Small intestine (tissue), 7 donors: ENCODE measurements at regions not wholly inside any gene's neighbourhood (a gene's known extent, or its start where the extent isn't known, plus 50 kb on each side); places are given as distances from the start of the nearest gene placed in this dataset.

Experiments
- DNase-seq, 2 donors: peaks; one replicate each; pipeline versions ENCODE4 v3.0.0 to v3.0.0-alpha.2; 2013
- FAIRE-seq: peaks from 2 replicates; lab custom pipeline; 2012; peaks lifted over from hg19 to GRCh38; lab: Jason Lieb, UNC
- H3K27ac ChIP-seq, 3 donors: one replicate each; pipeline ENCODE4 v1.5.1; 2013; ENCODE audit warnings: low read length in 2 of 3, mild to moderate bottlenecking in 2 of 3, control low read depth in 1 of 3, inconsistent platforms in 1 of 3, low read depth in 1 of 3, moderate library complexity in 1 of 3
- H3K27me3 ChIP-seq, 3 donors: one replicate each; pipeline ENCODE4 v1.6.1; 2013; ENCODE audit warnings: low read length in 3 of 3, inconsistent platforms in 1 of 3; ENCODE audit not compliant: control insufficient read depth in 3 of 3, insufficient read depth in 3 of 3
- H3K36me3 ChIP-seq, 3 donors: one replicate each; pipeline ENCODE4 v1.6.1; 2013; ENCODE audit warnings: low read length in 3 of 3, inconsistent platforms in 1 of 3, low read depth in 1 of 3, mild to moderate bottlenecking in 1 of 3, moderate library complexity in 1 of 3; ENCODE audit not compliant: control insufficient read depth in 3 of 3, insufficient read depth in 2 of 3
- H3K4me1 ChIP-seq, 3 donors: one replicate each; pipeline ENCODE4 v1.6.1; 2013; ENCODE audit warnings: low read length in 2 of 3, inconsistent platforms in 1 of 3, low read depth in 1 of 3, mild to moderate bottlenecking in 1 of 3, moderate library complexity in 1 of 3; ENCODE audit not compliant: control insufficient read depth in 3 of 3, insufficient read depth in 2 of 3
- H3K4me3 ChIP-seq, 3 donors: one replicate each; pipeline ENCODE4 v1.5.1; 2013; ENCODE audit warnings: low read length in 3 of 3, control low read depth in 1 of 3, inconsistent platforms in 1 of 3, low read depth in 1 of 3, mild to moderate bottlenecking in 1 of 3, moderate library complexity in 1 of 3
- H3K9me3 ChIP-seq, 2 donors: one replicate each; pipeline ENCODE4 v1.6.1; 2013; ENCODE audit warnings: low read depth in 1 of 2, low read length in 1 of 2; ENCODE audit not compliant: control insufficient read depth in 2 of 2, insufficient read depth in 1 of 2
- WGBS, 3 donors: extraction: QIAGEN DNeasy Blood & Tissue Kit; methylation state at CpG; one replicate each; pipeline ENCODE4 v1.1.7; 2013; 5-methylcytosine and 5-hydroxymethylcytosine counted together
- donor health status: healthy with polysubstance abuse.
- donor health status: control.
- donor health status: control.
- donor health status: Bipolar disorder and iron deficiency.
- donor health status: healthy.

GRCh38 chr2:180743401-180743800 lies 237.0 kb upstream of the UBE2E3 start:
- Histone ChIP-seq H3K9me3 (no peaks in the 10 kb centered on the region), H3K4me3 (no peak overlapping the region), H3K27me3 (no peaks in the 10 kb centered on the region), H3K4me1 (no peaks in the 10 kb centered on the region), H3K27ac (no peak overlapping the region), H3K36me3 (no peaks in the 10 kb centered on the region)
- DNase-seq = no peak
- no peak for FAIRE-seq
- WGBS, 3 donors = 38 to 68% (median 51%) methylated on average over 3 of the region's 3 CpGs

- Histone ChIP-seq H3K36me3 (no peaks in the 10 kb centered on the region), H3K27me3 (no peaks in the 10 kb centered on the region), H3K27ac (no peak overlapping the region), H3K4me3 (no peak overlapping the region), H3K4me1 (no peaks in the 10 kb centered on the region), H3K9me3 (no peaks in the 10 kb centered on the region)
- 25 to 61% (median 59%) methylated on average over 4 of the region's 4 CpGs for WGBS, 3 donors
- DNase-seq (no peak), FAIRE-seq (no peak)
Measured at GRCh38 chr2:180742801-180743200, 237.6 kb upstream of the UBE2E3 start.

- no peaks in the 10 kb centered on the region for H3K36me3 ChIP-seq
- H3K4me1 ChIP-seq = no peaks in the 10 kb centered on the region
- H3K9me3 ChIP-seq = no peaks in the 10 kb centered on the region
- DNase-seq = no peak
- FAIRE-seq = no peak
- 58 to 73% (median 62%) methylated on average over 1 of the region's 1 CpG for WGBS, 3 donors
- no peaks in the 10 kb centered on the region for H3K27me3 ChIP-seq
- no peak overlapping the region for H3K4me3 ChIP-seq
- no peak overlapping the region for H3K27ac ChIP-seq
Measured at GRCh38 chr2:180739070-180739469, 241.3 kb upstream of the UBE2E3 start.

- DNase-seq (no peak), FAIRE-seq (no peak)
- Histone ChIP-seq H3K27ac (no peak overlapping the region), H3K9me3 (no peaks in the 10 kb centered on the region), H3K27me3 (no peaks in the 10 kb centered on the region), H3K36me3 (no peaks in the 10 kb centered on the region), H3K4me1 (no peaks in the 10 kb centered on the region), H3K4me3 (no peak overlapping the region)
- 73 to 78% (median 75%) methylated on average over 2 of the region's 2 CpGs for WGBS, 3 donors
Measured at GRCh38 chr2:180735799-180736198, 244.6 kb upstream of the UBE2E3 start.

- Histone ChIP-seq H3K27ac (no peak overlapping the region), H3K9me3 (no peaks in the 10 kb centered on the region), H3K4me3 (no peak overlapping the region), H3K4me1 (no peaks in the 10 kb centered on the region), H3K36me3 (no peaks in the 10 kb centered on the region), H3K27me3 (no peaks in the 10 kb centered on the region)
- DNase-seq = no peak
- no peak for FAIRE-seq
Measured at GRCh38 chr2:180734382-180734781, 246.0 kb upstream of the UBE2E3 start.

- no peak overlapping the region for H3K4me3 ChIP-seq
- no peak for FAIRE-seq
- no peak overlapping the region for H3K27ac ChIP-seq
- H3K36me3 ChIP-seq = no peaks in the 10 kb centered on the region
- no peaks in the 10 kb centered on the region for H3K4me1 ChIP-seq
- WGBS, 3 donors = 68 to 83% (median 78%) methylated on average over 1 of the region's 1 CpG
- DNase-seq = no peak
- no peaks in the 10 kb centered on the region for H3K9me3 ChIP-seq
- no peaks in the 10 kb centered on the region for H3K27me3 ChIP-seq
Measured at GRCh38 chr2:180733330-180733729, 247.1 kb upstream of the UBE2E3 start.

GRCh38 chr2:180732337-180732736 lies 248.1 kb upstream of the UBE2E3 start:
- H3K36me3 ChIP-seq = no peaks in the 10 kb centered on the region
- H3K27me3 ChIP-seq = peaks cover 0 to 1% (median 0%) of the 10 kb centered on the region in 3 donors
- no peak overlapping the region for H3K27ac ChIP-seq
- WGBS, 3 donors = 83 to 93% (median 86%) methylated on average over 3 of the region's 3 CpGs
- H3K4me3 ChIP-seq = no peak overlapping the region
- DNase-seq (no peak), FAIRE-seq (no peak)
- no peaks in the 10 kb centered on the region for H3K4me1 ChIP-seq
- no peaks in the 10 kb centered on the region for H3K9me3 ChIP-seq

GRCh38 chr2:180730976-180731375 lies 249.4 kb upstream of the UBE2E3 start:
- 81 to 91% (median 84%) methylated on average over 2 of the region's 2 CpGs for WGBS, 3 donors
- DNase-seq = no peak
- H3K4me1 ChIP-seq = no peaks in the 10 kb centered on the region

GRCh38 chr2:180728928-180729559 lies 251.4 kb upstream of the UBE2E3 start:
- Histone ChIP-seq H3K4me1 (no peaks in the 10 kb centered on the region), H3K36me3 (no peaks in the 10 kb centered on the region), H3K27me3 (peaks cover 0 to 1% (median 0%) of the 10 kb centered on the region in 3 donors), H3K4me3 (no peak overlapping the region), H3K27ac (no peak overlapping the region), H3K9me3 (no peaks in the 10 kb centered on the region)
- FAIRE-seq = no peak
- DNase-seq = no peak
- WGBS, 3 donors = 84 to 90% (median 90%) methylated on average over 2 of the region's 2 CpGs

More at GRCh38 chr2:180730976-180731375, 249.4 kb upstream of the UBE2E3 start:
- Histone ChIP-seq H3K27ac (no peak overlapping the region), H3K36me3 (no peaks in the 10 kb centered on the region), H3K27me3 (peaks cover 0 to 1% (median 0%) of the 10 kb centered on the region in 3 donors), H3K4me3 (no peak overlapping the region), H3K9me3 (no peaks in the 10 kb centered on the region)
- no peak for FAIRE-seq
